Uterus (tissue), 3 donors: ENCODE measurements at regions not wholly inside any gene's neighbourhood (a gene's known extent, or its start where the extent isn't known, plus 50 kb on each side); places are given as distances from the start of the nearest gene placed in this dataset.

Experiments used
- DNase-seq, 2 donors: peaks; one replicate each; pipeline ENCODE4 v3.0.0-alpha.2; 2019 to 2020
- H3K27ac ChIP-seq, 2 donors: fragments of 200-600 bp; sonication (generic); 1 replicate in 1 of 2; 2 replicates in 1 of 2; pipeline ENCODE4 v1.5.1; 2016 to 2018
- H3K27me3 ChIP-seq, 2 donors: fragments of 200-600 bp; sonication (generic); one replicate each; pipeline ENCODE4 v1.5.1; 2018 to 2019; ENCODE audit warnings: control low read depth in 1 of 2
- H3K36me3 ChIP-seq, 2 donors: fragments of 200-600 bp; sonication (generic); one replicate each; pipeline ENCODE4 v1.5.1; 2019; ENCODE audit warnings: control low read depth in 1 of 2
- H3K4me1 ChIP-seq, 2 donors: fragments of 200-600 bp; sonication (generic); one replicate each; pipeline ENCODE4 v1.5.1; 2018 to 2019; ENCODE audit warnings: control low read depth in 1 of 2
- H3K4me3 ChIP-seq, 2 donors: fragments of 200-600 bp; sonication (generic); 1 replicate in 1 of 2; 2 replicates in 1 of 2; pipeline ENCODE4 v1.5.1; 2018 to 2019; ENCODE audit warnings: mild to moderate bottlenecking in 1 of 2
- H3K9me3 ChIP-seq, 2 donors: fragments of 200-600 bp; sonication (generic); one replicate each; pipeline ENCODE4 v1.5.1; 2019; ENCODE audit warnings: control low read depth in 1 of 2
- POLR2A ChIP-seq, 2 donors: fragments of 450-650 bp; IDR thresholded peaks; one replicate each; pipeline ENCODE4 v1.6.1; 2016; ENCODE audit warnings: antibody characterized with exemption in 2 of 2, mild to moderate bottlenecking in 1 of 2, moderate library complexity in 1 of 2
- intact Hi-C: fragments of 100-400 bp; cut with DNase I; formaldehyde crosslinking; loops from one replicate; pipeline ENCODE4 v1.15.1; 2023; ENCODE audit warnings: low total_unique reads
- TF ChIP-seq, protein P1 (sequence below), 4 experiments: fragments of 200-600 bp in 2 of 4; fragments of 450-650 bp in 2 of 4; sonication (generic) in 2 of 4; IDR thresholded peaks; one replicate each; pipeline ENCODE4 v1.5.1; 2016 to 2019; ENCODE audit warnings: antibody characterized with exemption in 4 of 4, mild to moderate bottlenecking in 2 of 4, moderate library complexity in 1 of 4
- donor health status: DM: yes; HTN: yes; CAD: no.

- H3K4me1 ChIP-seq, result no peaks in the 10 kb centered on the region
- peaks cover 0 to 4% of the 10 kb centered on the region in 2 donors for H3K27me3 ChIP-seq
- DNase-seq, result no peak
- TF ChIP-seq POLR2A (IDR thresholded peaks at IDR 0.05), result no peak
- TF ChIP-seq, protein P1, sequence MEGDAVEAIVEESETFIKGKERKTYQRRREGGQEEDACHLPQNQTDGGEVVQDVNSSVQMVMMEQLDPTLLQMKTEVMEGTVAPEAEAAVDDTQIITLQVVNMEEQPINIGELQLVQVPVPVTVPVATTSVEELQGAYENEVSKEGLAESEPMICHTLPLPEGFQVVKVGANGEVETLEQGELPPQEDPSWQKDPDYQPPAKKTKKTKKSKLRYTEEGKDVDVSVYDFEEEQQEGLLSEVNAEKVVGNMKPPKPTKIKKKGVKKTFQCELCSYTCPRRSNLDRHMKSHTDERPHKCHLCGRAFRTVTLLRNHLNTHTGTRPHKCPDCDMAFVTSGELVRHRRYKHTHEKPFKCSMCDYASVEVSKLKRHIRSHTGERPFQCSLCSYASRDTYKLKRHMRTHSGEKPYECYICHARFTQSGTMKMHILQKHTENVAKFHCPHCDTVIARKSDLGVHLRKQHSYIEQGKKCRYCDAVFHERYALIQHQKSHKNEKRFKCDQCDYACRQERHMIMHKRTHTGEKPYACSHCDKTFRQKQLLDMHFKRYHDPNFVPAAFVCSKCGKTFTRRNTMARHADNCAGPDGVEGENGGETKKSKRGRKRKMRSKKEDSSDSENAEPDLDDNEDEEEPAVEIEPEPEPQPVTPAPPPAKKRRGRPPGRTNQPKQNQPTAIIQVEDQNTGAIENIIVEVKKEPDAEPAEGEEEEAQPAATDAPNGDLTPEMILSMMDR (IDR thresholded peaks at IDR 0.05), result no peak
- no peak overlapping the region for H3K27ac ChIP-seq
- intact Hi-C loops, result no loop called here
- no peaks in the 10 kb centered on the region for H3K9me3 ChIP-seq
- H3K4me3 ChIP-seq, result no peak overlapping the region
- no peaks in the 10 kb centered on the region for H3K36me3 ChIP-seq
Measured at GRCh38 chr2:129667577-129667976, 311.9 kb upstream of the RAB6C start.

DNA sequence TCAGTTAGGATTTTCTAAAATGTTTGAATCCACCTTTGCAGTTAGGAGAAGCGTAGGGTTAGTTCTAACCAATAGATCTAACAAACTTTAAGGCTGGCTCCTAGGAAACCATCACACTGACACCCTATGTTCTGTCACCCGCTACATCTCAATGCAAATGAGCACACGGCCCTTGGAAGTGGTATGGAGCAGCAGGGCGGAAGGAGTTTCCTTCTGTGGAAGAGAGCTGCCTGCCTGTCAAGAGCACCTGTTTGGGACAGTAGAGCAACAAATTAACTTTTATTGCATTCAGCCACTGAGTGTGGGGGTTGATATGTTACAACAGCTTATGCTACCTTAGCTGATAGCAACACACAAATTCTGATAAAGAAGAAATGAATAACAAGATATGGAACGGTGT lies 306.9 kb upstream of the RAB6C start:
- no peak overlapping the region for H3K4me3 ChIP-seq
- no peaks in the 10 kb centered on the region for H3K36me3 ChIP-seq
- DNase-seq, result no peak
- no peaks in the 10 kb centered on the region for H3K4me1 ChIP-seq
- intact Hi-C loops, result no loop called here
- no peak for TF ChIP-seq POLR2A (IDR thresholded peaks at IDR 0.05)
- TF ChIP-seq, protein P1 (IDR thresholded peaks at IDR 0.05), result no peak
- H3K9me3 ChIP-seq, result no peaks in the 10 kb centered on the region
- H3K27me3 ChIP-seq, result no peaks in the 10 kb centered on the region
- no peak overlapping the region for H3K27ac ChIP-seq

- no peak for TF ChIP-seq POLR2A (IDR thresholded peaks at IDR 0.05)
- TF ChIP-seq, protein P1 (IDR thresholded peaks at IDR 0.05), result no peak
- Histone ChIP-seq H3K9me3 (no peaks in the 10 kb centered on the region), H3K27me3 (no peaks in the 10 kb centered on the region), H3K4me3 (no peak overlapping the region), H3K27ac (no peak overlapping the region), H3K4me1 (no peaks in the 10 kb centered on the region), H3K36me3 (no peaks in the 10 kb centered on the region)
- no peak for DNase-seq
- intact Hi-C loops, result no loop called here
Measured at GRCh38 chr2:129673234-129673633, 306.2 kb upstream of the RAB6C start.

- Histone ChIP-seq H3K4me1 (no peaks in the 10 kb centered on the region), H3K36me3 (no peaks in the 10 kb centered on the region), H3K9me3 (no peaks in the 10 kb centered on the region), H3K27ac (no peak overlapping the region), H3K27me3 (no peaks in the 10 kb centered on the region), H3K4me3 (no peak overlapping the region)
- no peak for DNase-seq
- intact Hi-C loops, result no loop called here
- TF ChIP-seq, protein P1 (IDR thresholded peaks at IDR 0.05), result no peak
- TF ChIP-seq POLR2A (IDR thresholded peaks at IDR 0.05), result no peak
Measured at GRCh38 chr2:129673847-129674711, 305.4 kb upstream of the RAB6C start.

DNA sequence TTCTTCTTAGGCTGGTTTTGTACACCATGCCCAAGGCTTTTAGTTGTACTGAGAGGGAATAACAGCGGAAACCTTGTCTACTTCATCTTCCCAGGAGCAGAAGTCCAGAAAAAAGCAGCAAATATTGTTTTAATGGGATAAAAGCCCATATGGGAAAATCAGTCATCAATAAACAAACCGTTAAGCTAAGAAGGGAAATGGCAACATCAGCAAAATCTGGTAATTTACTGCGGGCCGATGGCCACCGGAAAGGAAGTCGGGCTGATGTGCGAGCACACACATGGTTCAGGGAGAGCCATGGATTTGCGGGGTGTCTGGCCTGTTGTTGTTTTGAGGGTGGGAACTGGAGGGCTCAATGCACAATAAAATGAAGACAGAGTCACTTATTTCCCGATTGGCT lies 300.7 kb upstream of the RAB6C start:
- no peak for DNase-seq
- Histone ChIP-seq H3K27me3 (no peaks in the 10 kb centered on the region), H3K27ac (no peak overlapping the region), H3K4me3 (no peak overlapping the region), H3K9me3 (no peaks in the 10 kb centered on the region), H3K4me1 (no peaks in the 10 kb centered on the region), H3K36me3 (no peaks in the 10 kb centered on the region)
- intact Hi-C loops, result no loop called here
- TF ChIP-seq POLR2A (IDR thresholded peaks at IDR 0.05), result no peak
- TF ChIP-seq, protein P1 (IDR thresholded peaks at IDR 0.05), result no peak
